Right cardiac atrium (tissue), 5 donors: ENCODE measurements at regions not wholly inside any gene's neighbourhood (a gene's known extent, or its start where the extent isn't known, plus 50 kb on each side); places are given as distances from the start of the nearest gene placed in this dataset.

Experiments
- ATAC-seq, 2 donors: fragments of 200-7000 bp; cut with Tn5 transposase; one replicate each; pipeline versions ENCODE4 v1.8.0 to v1.9.1; 2020; ENCODE audit warnings: moderate library complexity in 2 of 2, mild to moderate bottlenecking in 1 of 2
- DNase-seq, 3 donors: peaks; one replicate each; pipeline ENCODE4 v3.0.0-alpha.2; 2020
- H3K27ac ChIP-seq: one replicate; pipeline ENCODE4 v1.5.1; 2013; ENCODE audit warnings: mild to moderate bottlenecking, low read length, control low read depth, moderate library complexity
- H3K27me3 ChIP-seq: one replicate; pipeline ENCODE4 v1.6.1; 2013; ENCODE audit not compliant: control insufficient read depth, insufficient read depth
- H3K4me1 ChIP-seq: one replicate; pipeline ENCODE4 v1.6.1; 2013; ENCODE audit warnings: low read length; ENCODE audit not compliant: control insufficient read depth, insufficient read depth
- H3K4me3 ChIP-seq: one replicate; pipeline ENCODE4 v1.5.1; 2013; ENCODE audit warnings: low read length, control low read depth
- H3K9me3 ChIP-seq: one replicate; pipeline ENCODE4 v1.6.1; 2013; ENCODE audit warnings: low read length; ENCODE audit not compliant: control insufficient read depth
- WGBS: extraction: QIAGEN DNeasy Blood & Tissue Kit; methylation state at CpG from one replicate; pipeline ENCODE4 v1.1.7; 2013; 5-methylcytosine and 5-hydroxymethylcytosine counted together
- intact Hi-C, 4 donors: fragments of 100-400 bp; cut with DNase I; formaldehyde crosslinking; loops; one replicate each; pipeline versions ENCODE4 v1.11.0 to v1.14.0; 2022 to 2023
- donor health status: healthy with polysubstance abuse.
- donor health status: DM: no; HTN: yes; CAD: no.
- donor health status: DM: no; HTN: no; CAD: no.
- donor health status: DM: no; HTN: yes; CAD: no; lungs with severe emphysema.
- donor health status: DM: yes; HTN: yes; CAD: no.

GRCh38 chr2:78029392-78029995 lies 507.3 kb upstream of the LRRTM4 start:
- no peak overlapping the region for H3K27ac ChIP-seq
- ATAC-seq, result no peak
- no peaks in the 10 kb centered on the region for H3K27me3 ChIP-seq
- intact Hi-C loops, result no loop called here
- H3K4me1 ChIP-seq, result no peaks in the 10 kb centered on the region
- 59% methylated on average over 4 of the region's 4 CpGs for WGBS
- H3K9me3 ChIP-seq, result no peaks in the 10 kb centered on the region
- H3K4me3 ChIP-seq, result no peak overlapping the region
- DNase-seq, result no peak

GRCh38 chr2:78034706-78035105 lies 512.5 kb upstream of the LRRTM4 start:
- H3K4me1 ChIP-seq, result no peaks in the 10 kb centered on the region
- H3K27me3 ChIP-seq, result no peaks in the 10 kb centered on the region
- no peak for DNase-seq
- no peak overlapping the region for H3K4me3 ChIP-seq
- no peak for ATAC-seq
- intact Hi-C loops, result no loop called here
- WGBS, result 60% methylated on average over 3 of the region's 3 CpGs
- H3K27ac ChIP-seq, result no peak overlapping the region
- no peaks in the 10 kb centered on the region for H3K9me3 ChIP-seq

- intact Hi-C loops, result no loop called here
- Histone ChIP-seq H3K27me3 (no peaks in the 10 kb centered on the region), H3K4me3 (no peak overlapping the region), H3K27ac (no peak overlapping the region), H3K4me1 (no peaks in the 10 kb centered on the region), H3K9me3 (no peaks in the 10 kb centered on the region)
- ATAC-seq (no peak), DNase-seq (no peak)
- WGBS, result 66% methylated on average over 2 of the region's 2 CpGs
Measured at GRCh38 chr2:78035804-78036203, 513.6 kb upstream of the LRRTM4 start.

- Histone ChIP-seq H3K27me3 (no peaks in the 10 kb centered on the region), H3K9me3 (no peaks in the 10 kb centered on the region), H3K4me3 (no peak overlapping the region), H3K4me1 (no peaks in the 10 kb centered on the region), H3K27ac (no peak overlapping the region)
- intact Hi-C loops, result no loop called here
- ATAC-seq (no peak), DNase-seq (no peak)
- 79% methylated on average over 5 of the region's 5 CpGs for WGBS
Measured at GRCh38 chr2:78051480-78051879, 529.3 kb upstream of the LRRTM4 start.

GRCh38 chr2:78056976-78057375 lies 534.8 kb upstream of the LRRTM4 start:
- DNase-seq (no peak), ATAC-seq (no peak)
- intact Hi-C loops, result no loop called here
- Histone ChIP-seq H3K27ac (no peak overlapping the region), H3K9me3 (no peaks in the 10 kb centered on the region), H3K27me3 (no peaks in the 10 kb centered on the region), H3K4me1 (no peaks in the 10 kb centered on the region), H3K4me3 (no peak overlapping the region)

- H3K9me3 ChIP-seq, result no peaks in the 10 kb centered on the region
- intact Hi-C loops, result no loop called here
- no peak overlapping the region for H3K27ac ChIP-seq
- H3K4me3 ChIP-seq, result no peak overlapping the region
- ATAC-seq, result no peak
- no peaks in the 10 kb centered on the region for H3K4me1 ChIP-seq
- 80% methylated on average over 2 of the region's 2 CpGs for WGBS
- no peaks in the 10 kb centered on the region for H3K27me3 ChIP-seq
- DNase-seq, result no peak
Measured at GRCh38 chr2:78061301-78061700, 539.1 kb upstream of the LRRTM4 start.

GRCh38 chr2:78061732-78062131 lies 539.6 kb upstream of the LRRTM4 start:
- ATAC-seq (no peak), DNase-seq (no peak)
- H3K27ac ChIP-seq, result no peak overlapping the region
- no peak overlapping the region for H3K4me3 ChIP-seq
- H3K9me3 ChIP-seq, result no peaks in the 10 kb centered on the region
- WGBS, result 80% methylated on average over 5 of the region's 5 CpGs
- no peaks in the 10 kb centered on the region for H3K4me1 ChIP-seq
- intact Hi-C loops, result no loop called here
- no peaks in the 10 kb centered on the region for H3K27me3 ChIP-seq

GRCh38 chr2:78063246-78064020 lies 541.3 kb upstream of the LRRTM4 start:
- ATAC-seq (no peak), DNase-seq (no peak)
- intact Hi-C loops, result no loop called here
- H3K4me1 ChIP-seq, result no peaks in the 10 kb centered on the region
- no peaks in the 10 kb centered on the region for H3K27me3 ChIP-seq
- H3K9me3 ChIP-seq, result no peaks in the 10 kb centered on the region
- H3K27ac ChIP-seq, result no peak overlapping the region
- 78% methylated on average over 2 of the region's 2 CpGs for WGBS
- no peak overlapping the region for H3K4me3 ChIP-seq

- Histone ChIP-seq H3K4me3 (no peak overlapping the region), H3K9me3 (no peaks in the 10 kb centered on the region), H3K27me3 (no peaks in the 10 kb centered on the region), H3K4me1 (no peaks in the 10 kb centered on the region), H3K27ac (no peak overlapping the region)
- DNase-seq (no peak), ATAC-seq (no peak)
- 52% methylated on average over 3 of the region's 3 CpGs for WGBS
- intact Hi-C loops, result no loop called here
Measured at GRCh38 chr2:78065366-78065765, 543.2 kb upstream of the LRRTM4 start.

GRCh38 chr2:78068808-78069207 lies 546.6 kb upstream of the LRRTM4 start:
- DNase-seq, result no peak
- Histone ChIP-seq H3K27ac (no peak overlapping the region), H3K4me3 (no peak overlapping the region), H3K27me3 (no peaks in the 10 kb centered on the region), H3K4me1 (no peaks in the 10 kb centered on the region), H3K9me3 (no peaks in the 10 kb centered on the region)
- ATAC-seq, result no peak
- intact Hi-C loops, result no loop called here

GRCh38 chr2:78070693-78071092 lies 548.5 kb upstream of the LRRTM4 start:
- H3K27me3 ChIP-seq, result no peaks in the 10 kb centered on the region
- ATAC-seq (no peak), DNase-seq (no peak)
- intact Hi-C loops, result no loop called here
- H3K4me1 ChIP-seq, result no peaks in the 10 kb centered on the region
- H3K4me3 ChIP-seq, result no peak overlapping the region
- no peaks in the 10 kb centered on the region for H3K9me3 ChIP-seq
- H3K27ac ChIP-seq, result no peak overlapping the region
- 74% methylated on average over 3 of the region's 3 CpGs for WGBS

GRCh38 chr2:78077633-78078032 lies 555.5 kb upstream of the LRRTM4 start:
- Histone ChIP-seq H3K9me3 (no peaks in the 10 kb centered on the region), H3K4me3 (no peak overlapping the region), H3K27ac (no peak overlapping the region), H3K27me3 (no peaks in the 10 kb centered on the region), H3K4me1 (no peaks in the 10 kb centered on the region)
- ATAC-seq, result no peak
- no peak for DNase-seq
- intact Hi-C loops, result no loop called here
- 51% methylated on average over 4 of the region's 4 CpGs for WGBS
